Loucy (cell line): ENCODE measurements at regions not wholly inside any gene's neighbourhood (a gene's known extent, or its start where the extent isn't known, plus 50 kb on each side); places are given as distances from the start of the nearest gene placed in this dataset.
A peak's percentile ranks its signal among the peaks of the same experiment; 100 is the strongest.

Source experiments
- H2AFZ ChIP-seq: fragments of 200-600 bp; sonication (generic); 2 replicates; pipeline ENCODE4 v1.6.0; 2016; ENCODE audit warnings: antibody characterized with exemption, mild to moderate bottlenecking, low read length, moderate library complexity
- H3F3A ChIP-seq: fragments of 200-600 bp; 2 replicates; pipeline ENCODE4 v1.6.0; 2016; ENCODE audit warnings: antibody characterized with exemption, low read depth, mild to moderate bottlenecking
- H3K27me3 ChIP-seq: fragments of 200-600 bp; sonication (generic); 2 replicates; pipeline ENCODE4 v1.6.1; 2014; ENCODE audit warnings: low read length, mild to moderate bottlenecking; ENCODE audit not compliant: insufficient read depth, poor library complexity, severe bottlenecking
- H3K36me3 ChIP-seq: fragments of 200-600 bp; sonication (generic); 2 replicates; pipeline ENCODE4 v1.6.1; 2016; ENCODE audit warnings: low read length; ENCODE audit not compliant: insufficient read depth
- H3K4me1 ChIP-seq: fragments of 200-600 bp; sonication (generic); 2 replicates; pipeline ENCODE4 v1.5.1; 2014; ENCODE audit warnings: low read length, mild to moderate bottlenecking; ENCODE audit not compliant: insufficient read depth, poor library complexity, severe bottlenecking
- H3K4me2 ChIP-seq: fragments of 200-600 bp; sonication (generic); 2 replicates; pipeline ENCODE4 v1.6.0; 2014; ENCODE audit warnings: antibody characterized with exemption, low read length, low read depth, mild to moderate bottlenecking; ENCODE audit not compliant: poor library complexity, severe bottlenecking
- H3K4me3 ChIP-seq: fragments of 200-600 bp; sonication (generic); 2 replicates; pipeline ENCODE4 v1.5.1; 2014; ENCODE audit warnings: low read length, mild to moderate bottlenecking, mixed read lengths; ENCODE audit not compliant: poor library complexity, severe bottlenecking
- H3K79me2 ChIP-seq: fragments of 200-600 bp; sonication (generic); 2 replicates; pipeline ENCODE4 v1.6.1; 2014; ENCODE audit warnings: low read length; ENCODE audit not compliant: insufficient read depth
- H3K9ac ChIP-seq: fragments of 200-600 bp; sonication (generic); 2 replicates; pipeline ENCODE4 v1.6.0; 2014; ENCODE audit warnings: mild to moderate bottlenecking, low read depth, low read length, moderate library complexity; ENCODE audit not compliant: poor library complexity, severe bottlenecking
- H3K9me2 ChIP-seq: fragments of 200-600 bp; sonication (generic); replicated peaks from 2 replicates; pipeline ENCODE4 v1.6.1; 2016; ENCODE audit warnings: low read depth, low read length, mixed read lengths
- H3K9me3 ChIP-seq: fragments of 200-600 bp; sonication (generic); 2 replicates; pipeline ENCODE4 v1.6.1; 2014; ENCODE audit warnings: mild to moderate bottlenecking, antibody characterized with exemption, low read length, low read depth; ENCODE audit not compliant: insufficient read depth
- H4K20me1 ChIP-seq: fragments of 200-600 bp; sonication (generic); 2 replicates; pipeline ENCODE4 v1.6.0; 2014; ENCODE audit warnings: antibody characterized with exemption, low read length, mild to moderate bottlenecking; ENCODE audit not compliant: insufficient read depth, poor library complexity, severe bottlenecking
- EZH2phosphoT487 ChIP-seq: fragments of 200-600 bp; IDR thresholded peaks from 2 replicates; pipeline ENCODE4 v1.6.1; 2018; ENCODE audit warnings: antibody characterized with exemption, mild to moderate bottlenecking, moderate library complexity, borderline replicate concordance
- TF ChIP-seq, protein P1 (sequence below): fragments of 200-600 bp; sonication (generic); conservative IDR thresholded peaks from 2 replicates; pipeline ENCODE4 v1.5.1; 2014; ENCODE audit warnings: mild to moderate bottlenecking, antibody characterized with exemption, low read length

DNA sequence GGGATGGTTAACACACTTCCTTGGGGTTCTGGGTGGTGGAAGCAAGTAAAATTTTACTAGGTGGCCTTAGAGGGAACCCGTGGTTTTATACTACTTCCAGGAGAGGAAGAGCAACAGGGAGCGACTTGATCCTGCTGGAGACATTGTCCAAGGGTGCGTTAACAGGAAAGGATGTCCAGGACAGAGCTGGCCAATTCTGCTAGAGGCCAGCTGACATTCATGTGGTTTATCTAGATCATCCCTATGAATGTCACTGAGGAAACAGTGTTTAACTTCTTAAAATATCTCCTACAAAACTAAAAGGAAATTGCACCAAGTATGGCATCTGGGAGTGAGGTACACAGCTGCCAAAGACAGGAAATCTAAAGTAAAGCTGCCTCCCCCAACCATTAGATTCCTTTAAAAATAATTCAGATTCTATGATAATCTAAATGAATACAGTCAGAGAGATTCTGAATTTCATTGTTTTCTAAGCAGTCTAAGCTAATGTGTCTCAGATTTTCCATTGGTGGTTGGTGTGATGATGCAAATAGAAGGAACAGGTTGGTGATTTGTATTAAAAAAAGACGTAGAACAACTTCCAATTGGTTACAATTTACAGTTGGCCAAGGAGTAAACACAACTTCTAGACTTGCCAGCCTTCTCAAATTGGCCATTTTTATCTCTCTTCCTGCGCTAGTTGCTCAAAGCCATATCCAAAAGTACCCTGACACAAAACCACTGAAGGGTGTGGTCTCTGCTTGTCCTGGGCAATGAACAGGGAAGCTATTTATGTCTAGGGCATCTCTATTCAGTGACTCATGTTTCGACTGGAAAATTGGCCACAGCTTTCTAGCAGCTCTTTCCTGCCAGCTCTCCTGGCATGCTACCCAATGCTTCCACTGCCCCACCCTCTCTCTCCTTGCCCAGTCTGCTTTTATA, 574.7 kb upstream of the MEF2C start:
- Histone ChIP-seq H3F3A (no peaks in the 10 kb centered on the region), H3K27me3 (no peaks in the 10 kb centered on the region), H3K36me3 (no peaks in the 10 kb centered on the region), H2AFZ (no peak overlapping the region), H3K9me3 (no peaks in the 10 kb centered on the region), H4K20me1 (no peaks in the 10 kb centered on the region), H3K4me2 (peak overlapping the region; percentile 16), H3K9ac (no peak overlapping the region), H3K4me3 (no peak overlapping the region), H3K4me1 (peaks cover 18% of the 10 kb centered on the region), H3K9me2 (no peaks in the 10 kb centered on the region), H3K79me2 (no peaks in the 10 kb centered on the region)
- TF ChIP-seq, protein P1, sequence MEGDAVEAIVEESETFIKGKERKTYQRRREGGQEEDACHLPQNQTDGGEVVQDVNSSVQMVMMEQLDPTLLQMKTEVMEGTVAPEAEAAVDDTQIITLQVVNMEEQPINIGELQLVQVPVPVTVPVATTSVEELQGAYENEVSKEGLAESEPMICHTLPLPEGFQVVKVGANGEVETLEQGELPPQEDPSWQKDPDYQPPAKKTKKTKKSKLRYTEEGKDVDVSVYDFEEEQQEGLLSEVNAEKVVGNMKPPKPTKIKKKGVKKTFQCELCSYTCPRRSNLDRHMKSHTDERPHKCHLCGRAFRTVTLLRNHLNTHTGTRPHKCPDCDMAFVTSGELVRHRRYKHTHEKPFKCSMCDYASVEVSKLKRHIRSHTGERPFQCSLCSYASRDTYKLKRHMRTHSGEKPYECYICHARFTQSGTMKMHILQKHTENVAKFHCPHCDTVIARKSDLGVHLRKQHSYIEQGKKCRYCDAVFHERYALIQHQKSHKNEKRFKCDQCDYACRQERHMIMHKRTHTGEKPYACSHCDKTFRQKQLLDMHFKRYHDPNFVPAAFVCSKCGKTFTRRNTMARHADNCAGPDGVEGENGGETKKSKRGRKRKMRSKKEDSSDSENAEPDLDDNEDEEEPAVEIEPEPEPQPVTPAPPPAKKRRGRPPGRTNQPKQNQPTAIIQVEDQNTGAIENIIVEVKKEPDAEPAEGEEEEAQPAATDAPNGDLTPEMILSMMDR, result no peak
- TF ChIP-seq EZH2phosphoT487, result no peak

DNA sequence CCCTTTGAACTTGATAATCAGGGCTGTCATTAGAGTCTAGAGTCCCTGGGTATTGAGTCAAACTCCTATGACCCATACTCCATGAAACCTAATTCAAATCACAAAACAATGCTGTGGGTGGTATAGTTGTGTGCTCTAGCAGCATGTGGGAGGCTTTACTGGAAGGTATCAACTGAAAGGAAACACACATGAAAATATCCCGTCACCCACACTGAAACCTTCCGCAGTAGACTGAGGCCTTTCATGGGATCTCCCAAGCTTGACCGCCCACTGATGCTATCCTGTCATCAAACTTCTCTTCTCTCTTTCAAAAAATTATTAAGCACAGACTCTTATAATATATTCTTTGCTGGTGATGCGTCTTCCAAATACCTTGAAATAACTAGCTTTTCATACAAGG, 569.1 kb upstream of the MEF2C start:
- Histone ChIP-seq H3K9ac (no peak overlapping the region), H3K4me2 (no peak overlapping the region), H3K4me1 (peaks cover 4% of the 10 kb centered on the region), H4K20me1 (no peaks in the 10 kb centered on the region), H3F3A (no peaks in the 10 kb centered on the region), H3K36me3 (no peaks in the 10 kb centered on the region), H3K27me3 (no peaks in the 10 kb centered on the region), H2AFZ (no peak overlapping the region), H3K9me3 (no peaks in the 10 kb centered on the region), H3K9me2 (no peaks in the 10 kb centered on the region), H3K4me3 (no peak overlapping the region), H3K79me2 (no peaks in the 10 kb centered on the region)
- TF ChIP-seq, protein P1, result no peak
- no peak for TF ChIP-seq EZH2phosphoT487

DNA sequence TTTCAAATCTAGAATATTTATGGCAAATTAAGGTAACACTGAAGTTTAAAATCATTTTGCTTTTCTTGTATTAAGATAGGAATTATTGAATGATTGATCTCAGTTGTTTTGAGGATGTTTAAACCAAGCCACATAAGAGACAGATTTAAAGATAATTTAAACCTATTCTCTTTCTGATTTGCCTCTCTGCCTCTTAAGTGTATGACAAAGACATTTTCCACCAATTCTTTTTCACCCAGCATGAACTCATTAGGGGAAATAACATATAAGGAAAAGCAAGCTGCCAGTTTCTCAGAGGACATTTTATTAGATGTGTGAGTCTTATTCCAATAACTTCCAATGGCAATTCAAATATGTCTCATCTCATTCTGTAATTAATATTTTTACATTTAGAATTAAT, 568.3 kb upstream of the MEF2C start:
- Histone ChIP-seq H3F3A (no peaks in the 10 kb centered on the region), H3K9ac (no peak overlapping the region), H3K36me3 (no peaks in the 10 kb centered on the region), H3K4me2 (no peak overlapping the region), H3K4me1 (no peaks in the 10 kb centered on the region), H3K9me2 (no peaks in the 10 kb centered on the region), H3K27me3 (no peaks in the 10 kb centered on the region), H3K79me2 (no peaks in the 10 kb centered on the region), H4K20me1 (no peaks in the 10 kb centered on the region), H3K9me3 (no peaks in the 10 kb centered on the region), H2AFZ (no peak overlapping the region), H3K4me3 (no peak overlapping the region)
- TF ChIP-seq EZH2phosphoT487, result no peak
- TF ChIP-seq, protein P1, result no peak
